ENCODE measurements at regions not wholly inside any gene's neighbourhood (a gene's known extent, or its start where the extent isn't known, plus 50 kb on each side); places are given as distances from the start of the nearest gene placed in this dataset.

DNA sequence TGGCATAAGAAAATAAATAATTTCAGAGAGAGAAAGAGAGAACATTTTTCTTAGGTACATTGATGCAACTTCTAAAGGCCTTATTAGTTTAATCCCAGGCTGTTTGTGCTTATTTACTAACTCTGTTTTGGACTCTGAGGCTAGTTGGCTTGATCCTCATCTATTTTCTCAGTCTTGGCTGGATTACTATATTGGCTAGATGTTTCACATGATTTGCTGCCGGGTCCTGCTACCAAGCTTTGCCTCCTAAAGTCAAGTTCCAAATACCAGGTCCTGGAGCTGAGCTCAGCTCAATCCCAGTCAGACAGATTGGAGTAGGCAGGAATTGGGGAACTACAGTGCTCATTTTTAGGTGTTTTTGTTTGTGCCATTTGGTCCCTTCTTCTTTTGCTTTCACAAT is 340.8 kb downstream of the BCAT1 start:
- DNase-seq (ENCODE audit: low read depth in 2 of 2, low spot score in 1 of 2): no peak

DNA sequence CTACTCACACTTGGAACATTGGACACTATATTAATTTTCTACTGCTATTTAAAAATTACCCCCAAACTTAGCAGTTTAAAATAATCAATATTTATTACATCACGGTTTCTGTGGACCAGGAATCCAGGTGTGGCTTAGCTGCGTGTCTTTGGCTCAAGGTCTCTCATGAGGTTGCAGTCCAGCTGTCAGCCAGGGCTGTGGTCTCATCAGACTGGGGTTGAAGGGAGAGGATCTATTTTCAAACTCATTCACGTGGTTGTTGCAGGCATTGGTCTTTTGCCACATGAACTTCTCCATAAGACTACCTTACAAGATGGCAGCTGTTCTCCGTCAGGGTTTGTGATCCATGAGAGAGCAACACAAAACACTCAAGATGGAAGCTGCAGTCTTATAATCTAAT is 343.0 kb downstream of the BCAT1 start:
- DNase-seq (ENCODE audit: low read depth in 2 of 2, low spot score in 1 of 2): no peak

DNA sequence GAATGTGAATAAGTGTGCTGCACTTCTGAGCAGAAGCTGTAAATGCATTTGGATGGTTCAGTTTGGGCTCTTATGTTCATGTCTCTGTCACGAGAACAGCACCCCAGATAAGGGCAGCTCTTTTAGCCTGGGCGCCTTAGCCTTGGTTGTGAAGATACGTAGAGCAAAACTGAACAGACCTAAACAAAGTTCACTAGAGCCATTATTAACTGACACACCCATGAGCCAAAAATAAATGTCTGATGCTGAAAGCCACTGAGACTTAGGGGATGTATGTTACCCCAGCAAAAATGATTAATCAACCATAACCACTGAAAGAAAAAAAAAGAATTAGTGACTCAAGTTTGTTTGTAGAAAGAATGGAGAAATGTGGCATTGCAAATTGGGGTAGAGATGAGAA is 343.4 kb downstream of the BCAT1 start:
- DNase-seq (ENCODE audit: low read depth in 2 of 2, low spot score in 1 of 2): no peak

DNA sequence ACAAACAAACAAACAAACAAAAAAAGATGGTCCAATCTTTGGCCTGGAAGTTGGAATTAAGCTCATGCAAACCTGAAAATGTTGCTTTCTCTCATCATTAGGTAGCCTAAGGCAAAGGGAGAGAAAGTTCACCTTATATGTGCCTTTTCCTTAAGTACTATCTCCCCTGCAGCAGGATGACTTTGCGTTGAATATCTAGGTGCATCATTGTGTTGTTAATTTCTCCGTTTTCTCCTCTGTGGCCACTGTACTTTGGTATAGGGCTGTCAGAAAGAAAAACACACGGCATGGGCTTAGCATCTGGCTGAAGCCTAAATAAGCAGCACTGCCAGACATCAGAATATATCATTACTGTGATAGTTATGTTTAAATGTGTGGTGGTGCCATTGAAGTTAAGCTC is 345.5 kb downstream of the BCAT1 start:
- no peak for DNase-seq (ENCODE audit: low read depth in 2 of 2, low spot score in 1 of 2)

DNA sequence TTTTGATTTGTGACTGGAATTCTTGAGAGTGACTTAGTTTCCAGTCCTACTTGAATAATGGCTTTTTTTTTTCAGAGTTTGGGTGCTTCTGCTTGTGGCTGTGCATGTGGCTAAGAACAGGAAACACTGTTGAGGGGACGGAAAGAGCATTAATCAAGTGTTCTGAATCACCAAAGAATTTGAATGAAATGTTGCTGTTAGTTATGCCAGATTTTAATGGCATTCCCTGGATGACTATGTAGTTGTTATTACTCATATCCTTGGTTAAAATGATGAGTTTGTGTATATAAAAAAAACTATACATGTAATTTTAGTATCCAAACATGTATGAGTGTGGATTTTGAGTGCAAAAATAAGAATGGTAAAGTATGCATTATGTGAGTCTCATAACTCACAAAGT is 347.9 kb downstream of the BCAT1 start:
- no peak for DNase-seq (ENCODE audit: low read depth in 2 of 2, low spot score in 1 of 2)

DNA sequence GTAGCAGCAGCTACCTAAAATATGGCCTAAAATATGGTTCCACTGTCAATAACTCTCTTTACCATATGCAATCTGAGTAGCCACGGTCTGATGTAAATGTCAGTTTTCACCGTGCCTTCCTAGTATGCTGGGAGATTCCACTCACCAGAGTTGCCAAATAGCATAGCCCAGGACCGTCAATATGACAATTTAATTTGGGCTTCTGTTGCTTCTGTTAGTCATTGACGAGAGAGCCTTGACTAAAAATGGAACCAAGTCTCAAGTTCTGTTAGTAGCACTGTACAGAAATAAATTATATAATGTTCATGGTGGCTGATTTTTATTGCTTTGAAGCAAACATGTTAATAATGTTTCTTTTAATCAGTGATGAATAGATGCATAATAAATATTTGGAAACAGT is 348.4 kb downstream of the BCAT1 start:
- DNase-seq (ENCODE audit: low read depth in 2 of 2, low spot score in 1 of 2): no peak

DNA sequence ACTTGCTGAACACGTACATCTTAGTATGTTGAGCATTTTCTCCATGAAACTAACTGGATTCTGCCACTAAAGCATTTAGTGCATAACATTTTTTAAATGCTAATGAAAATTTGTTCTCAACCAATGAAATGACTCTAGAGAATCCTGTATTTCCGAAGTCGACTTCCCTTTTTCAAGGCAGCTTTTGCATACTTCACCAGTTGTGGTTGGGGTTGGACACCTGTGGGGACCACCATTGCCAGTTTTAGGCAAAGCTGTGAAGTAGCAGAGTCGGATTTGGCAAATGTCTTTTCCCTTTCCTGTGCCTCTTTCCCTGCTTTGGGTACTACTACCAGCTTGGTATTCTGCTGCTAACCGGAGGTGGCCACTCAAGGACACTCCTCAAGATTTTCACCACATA is 349.2 kb downstream of the BCAT1 start:
- DNase-seq (ENCODE audit: low read depth in 2 of 2, low spot score in 1 of 2): no peak

DNA sequence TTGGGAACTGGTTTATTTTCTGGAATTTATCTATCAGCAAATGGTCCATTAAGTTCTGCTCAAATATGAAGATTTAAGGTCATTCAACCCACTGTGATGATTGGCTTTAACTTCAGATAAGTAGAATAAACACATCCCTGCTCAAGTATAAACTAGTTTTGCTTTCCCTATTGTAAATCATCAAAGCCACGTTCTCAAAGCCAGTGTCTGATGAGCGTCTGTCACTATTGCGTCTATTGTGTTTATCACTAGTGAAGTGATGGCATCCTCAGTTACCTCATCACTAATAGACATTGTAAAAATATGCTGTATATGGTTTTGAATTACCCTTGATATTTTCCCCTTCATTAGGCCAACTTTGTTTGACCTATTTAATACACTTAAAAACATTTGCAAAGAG is 351.3 kb downstream of the BCAT1 start:
- DNase-seq (ENCODE audit: low read depth in 2 of 2, low spot score in 1 of 2): no peak

DNA sequence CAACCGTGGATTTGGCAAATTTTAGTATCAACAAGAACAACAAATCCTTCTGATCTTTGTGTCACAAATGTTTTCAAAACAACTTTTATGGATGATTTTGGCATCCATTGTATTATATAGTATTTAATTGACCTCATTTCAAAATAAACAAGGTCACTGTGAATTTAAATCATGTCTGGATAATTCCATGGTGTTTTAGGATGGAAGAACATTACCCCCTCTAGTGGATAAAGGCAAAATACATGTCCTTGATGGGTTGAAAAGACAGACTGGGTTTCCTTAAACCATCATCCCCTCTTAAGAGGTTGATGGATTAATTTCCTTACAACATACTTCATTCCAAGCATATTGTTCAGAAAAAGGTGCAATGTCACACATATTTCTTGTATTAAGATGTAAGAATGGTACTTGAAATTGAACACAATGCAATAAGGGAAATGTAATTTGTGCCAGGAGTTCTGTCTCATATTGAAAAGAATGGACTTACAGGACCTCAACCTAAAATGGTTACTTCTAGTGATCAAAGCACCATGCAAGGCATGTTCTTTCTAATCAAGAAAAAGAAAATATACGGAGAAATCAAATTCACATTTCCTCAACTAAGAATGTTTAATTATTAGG is 352.0 kb downstream of the BCAT1 start:
- DNase-seq (ENCODE audit: low read depth in 2 of 2, low spot score in 1 of 2): no peak

DNA sequence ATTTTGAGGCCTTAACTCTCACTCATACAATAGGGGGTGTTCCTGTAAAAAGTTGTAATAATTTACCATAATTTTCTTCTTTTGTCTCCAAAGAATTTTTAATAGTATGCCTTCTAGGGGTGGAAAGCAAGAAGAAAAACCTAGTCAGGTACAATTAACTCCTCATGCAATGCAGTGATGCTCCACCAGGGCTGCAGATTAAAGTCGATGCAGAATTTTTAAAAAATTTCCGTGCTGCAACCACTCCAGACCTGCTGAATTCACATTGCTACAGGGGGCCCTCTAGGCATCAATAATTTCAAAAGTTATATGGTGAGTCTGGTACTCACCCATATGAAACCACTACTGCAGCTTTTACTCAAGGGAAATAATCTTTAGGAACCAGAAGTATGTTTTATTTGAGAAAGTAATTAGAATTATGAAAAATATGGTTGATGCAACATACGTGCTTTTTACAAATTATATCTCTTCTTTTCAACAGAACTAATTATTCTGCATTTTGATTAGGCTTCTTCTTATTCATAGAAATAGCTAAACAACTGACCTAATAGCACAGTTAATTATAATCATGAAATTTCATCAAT is 353.2 kb downstream of the BCAT1 start:
- DNase-seq (ENCODE audit: low read depth in 2 of 2, low spot score in 1 of 2): no peak

DNA sequence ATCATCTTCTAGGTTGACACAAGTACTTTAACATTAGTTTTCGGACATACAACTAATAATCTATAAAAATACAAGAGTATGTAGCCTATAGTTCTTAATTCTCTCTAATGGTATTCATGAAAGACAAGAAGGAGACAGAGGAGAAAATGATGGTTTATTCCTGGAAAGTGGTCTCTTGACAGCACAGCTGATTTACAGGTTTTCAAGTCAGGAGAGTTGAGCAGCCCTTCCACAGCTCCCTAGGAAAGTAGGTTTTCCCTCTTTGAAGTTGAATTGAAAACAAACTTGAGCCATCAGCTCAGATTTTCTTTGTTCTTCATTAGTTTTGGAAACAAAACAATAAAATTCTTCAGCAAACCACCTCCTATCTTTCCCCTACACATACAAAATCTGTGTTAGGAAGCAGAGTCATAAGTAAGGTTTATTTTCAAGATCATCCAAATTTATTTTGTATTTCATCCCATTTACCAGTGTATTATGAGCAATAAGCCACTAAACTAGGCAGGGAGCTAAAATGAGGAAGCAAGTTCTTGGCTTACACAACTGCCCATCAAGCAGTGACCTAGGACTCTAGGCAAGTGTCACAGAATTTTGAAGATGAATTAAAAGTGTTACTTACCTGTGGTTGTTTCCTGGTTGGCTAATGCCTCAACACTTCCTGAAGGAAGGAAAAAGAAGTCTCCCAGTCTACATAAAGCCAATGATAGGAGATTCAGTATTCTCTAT is 357.0 kb downstream of the BCAT1 start:
- DNase-seq (ENCODE audit: low read depth in 2 of 2, low spot score in 1 of 2): no peak

DNA sequence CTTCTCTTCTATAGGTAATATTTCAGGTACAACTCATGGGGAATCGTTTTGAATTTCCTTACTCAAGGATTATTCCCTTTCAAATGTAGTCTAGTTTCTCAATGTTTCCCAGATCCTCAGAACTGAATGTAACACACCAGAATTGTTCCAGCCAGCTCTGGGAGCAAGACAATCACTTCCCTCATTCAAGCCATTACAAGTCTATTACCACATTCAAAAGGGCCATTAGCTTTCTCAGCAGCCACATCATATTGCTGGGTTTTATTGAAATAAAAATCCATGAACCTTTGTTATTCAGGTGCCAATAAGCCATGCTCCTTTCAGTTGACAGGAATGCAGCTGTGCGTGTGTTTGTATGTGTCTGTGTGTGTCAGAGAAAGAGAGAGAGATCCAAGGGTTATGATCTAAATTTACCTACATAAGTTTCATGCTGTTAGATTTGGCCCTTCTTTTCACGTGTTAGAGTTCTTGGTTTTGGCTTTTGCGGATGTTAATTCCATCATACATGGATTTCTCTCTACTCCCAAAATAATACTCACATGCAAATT is 357.7 kb downstream of the BCAT1 start:
- no peak for DNase-seq (ENCODE audit: low read depth in 2 of 2, low spot score in 1 of 2)

DNA sequence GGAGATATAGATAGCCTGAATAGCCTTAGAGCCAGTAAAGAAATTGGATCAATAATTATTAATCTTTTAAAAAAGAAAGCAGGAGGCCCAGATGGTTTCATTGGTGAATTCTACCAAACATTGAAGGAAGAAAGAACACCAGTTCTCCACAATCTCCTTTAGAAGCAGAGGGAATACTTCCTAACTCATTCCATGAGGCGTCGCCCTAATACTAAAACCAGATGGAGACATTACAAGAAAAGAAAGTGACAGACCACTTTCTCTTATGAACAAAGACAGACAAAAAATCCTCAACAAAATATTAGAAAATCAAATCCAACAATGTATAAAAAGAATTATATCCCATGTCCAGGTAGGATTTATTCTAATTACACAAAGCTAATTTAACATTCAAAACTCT is 362.6 kb downstream of the BCAT1 start:
- DNase-seq (ENCODE audit: low read depth in 2 of 2, low spot score in 1 of 2): no peak

DNA sequence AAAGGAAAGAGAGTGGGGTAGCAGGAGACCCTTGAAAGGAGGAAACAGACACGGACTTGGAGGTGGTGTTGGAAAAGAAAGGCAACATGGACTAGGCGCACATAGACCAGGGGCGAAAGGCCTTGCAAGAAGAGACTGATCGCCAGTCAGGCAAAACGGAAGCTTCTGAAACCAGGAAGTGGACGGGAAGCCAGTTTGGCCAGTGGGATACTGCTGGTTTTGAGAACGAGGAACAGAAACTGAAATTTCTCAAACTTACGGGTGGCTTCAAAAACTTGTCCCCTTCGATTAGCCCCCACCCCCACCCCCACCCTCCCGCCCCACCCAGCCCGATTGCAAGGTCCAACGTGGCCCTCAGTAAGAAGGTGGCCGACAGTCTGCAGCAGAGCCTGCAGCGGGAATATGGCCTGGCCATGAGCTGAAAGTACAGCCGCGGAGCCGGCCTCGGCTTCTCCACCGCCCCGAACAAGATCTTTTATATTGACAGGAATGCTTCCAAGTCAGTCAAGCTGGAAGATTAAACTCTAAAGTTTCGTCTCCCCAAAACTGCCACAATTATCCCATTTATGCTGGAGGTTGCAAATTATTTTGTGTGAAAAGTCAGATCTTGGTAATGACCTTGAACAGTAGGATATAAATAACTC is 364.7 kb downstream of the BCAT1 start:
- DNase-seq (ENCODE audit: low read depth in 2 of 2, low spot score in 1 of 2): no peak

DNA sequence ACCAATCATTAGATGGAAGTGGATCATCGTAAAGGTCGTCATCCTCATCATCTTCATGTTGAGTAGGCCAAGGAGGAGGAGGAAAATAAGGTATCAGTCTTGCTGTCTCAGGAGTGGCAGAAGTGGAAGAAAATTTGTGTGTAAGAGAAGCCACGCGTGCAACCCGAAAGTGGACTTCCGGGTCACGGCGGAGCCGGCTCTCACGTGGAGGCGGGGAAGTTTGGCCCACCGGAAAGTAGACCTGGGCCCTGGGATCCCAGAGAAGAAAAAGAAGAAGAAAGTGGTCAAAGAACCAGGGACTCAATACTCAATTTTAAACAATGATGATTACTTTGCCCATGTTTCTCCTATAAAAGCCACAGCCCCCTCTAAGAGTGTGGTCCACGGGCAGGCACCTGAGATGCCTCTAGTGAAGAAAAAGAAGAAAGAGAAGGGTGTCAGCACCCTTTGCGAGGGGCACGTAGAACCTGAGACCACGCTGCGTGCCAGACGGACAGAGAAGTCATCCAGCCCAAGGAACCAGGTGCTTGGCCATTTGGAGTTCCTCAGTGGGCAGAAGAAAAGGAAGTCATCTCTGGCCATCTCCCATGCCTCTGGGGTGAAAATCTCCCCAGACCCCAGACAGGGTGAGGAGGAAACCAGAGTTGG is 365.8 kb downstream of the BCAT1 start:
- no peak for DNase-seq (ENCODE audit: low read depth in 2 of 2, low spot score in 1 of 2)

DNA sequence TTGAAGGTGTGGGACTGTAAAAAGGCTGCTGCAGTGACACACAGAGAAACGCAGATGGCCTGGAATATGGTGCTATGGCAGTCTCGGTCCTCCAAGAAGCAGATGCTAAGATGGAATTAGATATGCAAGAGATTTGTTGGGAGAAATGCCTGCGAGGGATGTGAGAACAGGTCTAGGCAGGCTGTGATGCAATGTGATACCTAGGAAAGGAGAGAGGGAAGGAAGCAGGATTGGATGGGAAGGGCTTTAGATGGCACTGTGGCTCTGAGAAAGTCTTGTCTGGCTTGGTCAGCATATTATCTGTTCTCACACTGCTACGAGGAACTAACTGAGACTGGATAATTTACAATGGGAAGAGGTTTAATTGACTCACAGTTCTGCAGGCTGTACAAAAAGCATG is 374.4 kb downstream of the BCAT1 start:
- no peak for DNase-seq (ENCODE audit: low read depth in 2 of 2, low spot score in 1 of 2)

DNA sequence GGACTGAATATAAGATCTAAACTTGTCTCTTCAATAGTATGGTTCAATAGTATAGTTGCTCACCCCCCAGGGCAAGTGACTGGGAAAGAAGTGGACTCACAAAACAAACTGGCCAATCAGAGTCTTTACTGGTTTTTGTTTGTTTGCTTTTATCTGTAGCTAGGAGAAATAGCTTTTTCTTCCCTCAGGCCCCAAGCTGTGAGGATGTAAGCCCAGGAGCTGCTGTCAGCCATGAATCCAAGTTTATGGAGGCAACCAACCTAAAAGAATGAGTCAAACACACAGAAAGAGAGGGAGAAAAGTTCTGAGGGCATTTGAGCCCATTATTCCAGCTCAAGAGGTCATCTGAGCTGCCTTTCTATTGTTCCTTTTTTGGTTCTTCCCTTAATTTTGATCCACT is 375.3 kb downstream of the BCAT1 start:
- DNase-seq (ENCODE audit: low read depth in 2 of 2, low spot score in 1 of 2): no peak

DNA sequence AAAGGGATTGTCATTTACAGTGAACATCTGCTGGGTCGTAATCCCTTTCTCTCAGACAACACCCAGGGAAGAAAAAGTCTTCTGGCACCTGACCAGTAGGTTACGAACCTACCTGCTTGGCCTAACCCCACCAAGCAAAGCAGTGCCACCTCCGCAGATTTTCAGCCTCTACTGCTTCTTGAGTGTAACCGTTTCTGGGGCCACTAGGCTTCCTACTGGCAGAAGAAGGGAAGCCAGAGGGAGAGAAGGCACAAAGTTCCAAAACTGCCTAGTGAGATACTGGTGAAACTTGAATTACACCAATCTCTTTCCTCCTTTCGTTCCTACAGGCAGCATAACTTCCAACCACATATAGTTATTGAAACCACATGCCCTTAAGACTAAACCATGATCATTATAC is 383.6 kb downstream of the BCAT1 start:
- DNase-seq (ENCODE audit: low read depth in 2 of 2, low spot score in 1 of 2): no peak

DNA sequence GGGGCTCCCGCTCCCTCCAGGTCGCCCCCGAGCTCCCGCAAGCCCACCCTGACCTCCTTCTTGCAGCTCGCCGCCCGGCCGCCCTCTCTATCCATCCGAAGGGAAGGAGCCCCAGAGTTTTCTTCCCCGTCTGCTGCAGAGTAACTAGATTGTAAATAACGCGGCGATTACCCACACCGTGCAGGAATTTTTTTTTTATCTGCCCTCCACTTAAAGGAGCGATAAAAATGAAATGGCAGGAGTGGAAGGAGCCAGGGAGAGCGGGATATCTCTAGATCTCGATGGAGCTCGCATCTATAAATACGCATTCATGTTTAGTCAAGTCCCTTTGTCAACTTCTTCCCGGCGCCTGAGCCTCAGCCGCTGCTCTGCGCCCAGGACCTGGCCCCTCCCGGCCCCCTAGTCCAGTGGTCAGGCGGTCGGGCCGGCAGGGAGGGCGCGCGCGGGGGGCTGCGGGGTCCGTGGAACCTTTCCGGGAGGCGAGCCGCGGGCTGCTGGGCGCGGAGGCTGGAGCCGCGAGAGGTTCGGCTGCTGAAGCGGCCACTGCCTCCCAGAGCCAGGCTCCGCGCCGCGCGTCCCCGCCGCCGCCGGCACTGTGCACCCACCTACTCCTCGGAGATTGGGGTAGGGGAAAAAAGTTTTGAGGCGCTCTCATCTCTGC is 386.0 kb downstream of the BCAT1 start:
- no peak for DNase-seq (ENCODE audit: low read depth in 2 of 2, low spot score in 1 of 2)

DNA sequence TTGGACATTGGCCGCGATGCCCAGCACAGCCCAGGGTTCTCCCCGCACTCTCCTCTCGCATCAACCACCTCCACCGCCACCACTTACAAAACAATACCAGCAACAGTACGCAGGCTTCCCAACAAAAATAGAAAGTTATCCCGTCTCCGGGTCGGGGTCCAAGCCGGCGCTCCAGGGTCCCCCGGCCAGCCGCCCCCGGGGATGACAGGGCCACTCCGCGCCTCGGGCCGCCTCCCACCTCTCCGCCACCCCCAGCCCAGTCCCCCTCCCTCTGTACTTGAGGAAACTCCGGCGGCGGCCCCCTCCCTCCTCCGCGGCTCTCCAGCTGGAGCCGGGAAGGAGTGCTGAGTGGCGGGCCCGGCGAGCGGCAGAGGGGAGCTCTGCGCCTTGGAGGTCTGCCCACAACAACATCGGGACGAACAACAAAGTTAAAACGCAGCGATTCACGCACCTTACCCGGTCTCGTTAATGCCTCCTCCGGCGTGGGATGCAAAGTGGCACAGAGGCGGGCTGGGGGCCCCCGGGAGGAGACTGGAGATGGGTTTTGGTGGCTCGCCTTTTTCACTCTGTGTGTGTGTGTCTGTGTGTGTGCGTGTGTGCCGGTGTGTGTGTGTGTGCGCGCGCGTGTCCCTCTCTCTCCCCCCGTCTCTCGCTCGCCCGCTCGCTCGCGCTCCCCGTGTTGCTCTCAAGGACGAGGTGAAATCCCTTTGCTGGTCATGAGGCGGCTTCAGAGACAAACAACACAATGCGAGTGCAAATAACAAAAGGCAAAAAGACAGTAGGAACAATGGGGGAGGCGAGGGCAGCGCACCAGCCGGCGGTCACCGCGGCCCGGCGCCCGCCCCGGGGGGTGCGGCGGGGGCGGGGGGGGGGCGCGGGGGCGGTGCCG is 386.8 kb downstream of the BCAT1 start:
- no peak for DNase-seq (ENCODE audit: low read depth in 2 of 2, low spot score in 1 of 2)
